GM23338 (cell line): ENCODE measurements at regions not wholly inside any gene's neighbourhood (a gene's known extent, or its start where the extent isn't known, plus 50 kb on each side); places are given as distances from the start of the nearest gene placed in this dataset.

Experiments used
- ATAC-seq: fragments of 200-7000 bp; cut with Tn5 transposase; 3 replicates; pipeline ENCODE4 v1.9.1; 2020
- DNase-seq: peaks from one replicate; pipeline ENCODE4 v3.0.0-alpha.2; 2015; ENCODE audit warnings: low spot score
- H2AFZ ChIP-seq: fragments of 200-600 bp; sonication (generic); 2 replicates; pipeline ENCODE4 v1.8.0; 2016; ENCODE audit warnings: antibody characterized with exemption, mild to moderate bottlenecking, moderate library complexity
- H3F3A ChIP-seq: fragments of 200-600 bp; sonication (generic); replicated peaks from 2 replicates; pipeline ENCODE4 v1.8.0; 2017; ENCODE audit warnings: antibody characterized with exemption, mixed run types, low read depth
- H3K27ac ChIP-seq: fragments of 200-600 bp; sonication (generic); 2 replicates; pipeline ENCODE4 v1.6.1; 2016; ENCODE audit warnings: low read depth
- H3K27me3 ChIP-seq: fragments of 200-600 bp; sonication (generic); 2 replicates; pipeline ENCODE4 v1.8.0; 2016; ENCODE audit warnings: mild to moderate bottlenecking, mixed run types, moderate library complexity; ENCODE audit not compliant: insufficient read depth
- H3K36me3 ChIP-seq: fragments of 200-600 bp; sonication (generic); 2 replicates; pipeline ENCODE4 v1.8.0; 2016; ENCODE audit warnings: mild to moderate bottlenecking; ENCODE audit not compliant: insufficient read depth
- H3K4me1 ChIP-seq: fragments of 200-600 bp; sonication (generic); 2 replicates; pipeline ENCODE4 v1.8.0; 2016; ENCODE audit warnings: mild to moderate bottlenecking, moderate library complexity; ENCODE audit not compliant: insufficient read depth
- H3K4me2 ChIP-seq: fragments of 200-600 bp; sonication (generic); 2 replicates; pipeline ENCODE4 v1.7.1; 2017; ENCODE audit warnings: mixed run types
- H3K4me3 ChIP-seq: fragments of 200-600 bp; sonication (generic); 2 replicates; pipeline ENCODE4 v1.6.1; 2016; ENCODE audit warnings: mixed run types
- H3K79me2 ChIP-seq: fragments of 200-600 bp; sonication (generic); replicated peaks from 2 replicates; pipeline ENCODE4 v1.8.0; 2017; ENCODE audit warnings: mild to moderate bottlenecking; ENCODE audit not compliant: insufficient read depth
- H3K9me2 ChIP-seq: fragments of 200-600 bp; sonication (generic); 2 replicates; pipeline ENCODE4 v1.8.0; 2017; ENCODE audit not compliant: insufficient read depth
- H4K20me1 ChIP-seq: fragments of 200-600 bp; sonication (generic); replicated peaks from 2 replicates; pipeline ENCODE4 v1.8.0; 2017; ENCODE audit warnings: mild to moderate bottlenecking; ENCODE audit not compliant: insufficient read depth
- H3K27ac Mint-ChIP-seq: 2 replicates; pipeline ENCODE4 v1.8.0; 2020; ENCODE audit warnings: inconsistent platforms, mild to moderate bottlenecking, moderate library complexity, mixed read lengths
- H3K27me3 Mint-ChIP-seq: 3 replicates; pipeline ENCODE4 v1.8.0; 2022; ENCODE audit warnings: low read depth, mild to moderate bottlenecking, moderate library complexity, mixed read lengths, inconsistent platforms; ENCODE audit not compliant: insufficient read depth, poor library complexity
- H3K36me3 Mint-ChIP-seq: 3 replicates; pipeline ENCODE4 v1.8.0; 2021; ENCODE audit warnings: low read depth, mild to moderate bottlenecking, inconsistent platforms, moderate library complexity, mixed read lengths
- H3K4me1 Mint-ChIP-seq: 3 replicates; pipeline ENCODE4 v1.8.0; 2020; ENCODE audit warnings: mild to moderate bottlenecking, inconsistent platforms, mixed read lengths
- H3K4me3 Mint-ChIP-seq: 3 replicates; pipeline ENCODE4 v1.8.0; 2021; ENCODE audit warnings: moderate library complexity, mild to moderate bottlenecking, inconsistent platforms, mixed read lengths
- H3K9me3 Mint-ChIP-seq: 3 replicates; pipeline ENCODE4 v1.8.0; 2020; ENCODE audit warnings: moderate library complexity, mild to moderate bottlenecking, inconsistent platforms, mixed read lengths
- CTCF ChIP-seq, 2 experiments: fragments of 200-600 bp in 1 of 2; sonication (generic) in 1 of 2; conservative IDR thresholded peaks; 2 replicates each; pipeline versions ENCODE4 v1.5.1 to v1.6.1; 2016 to 2017; ENCODE audit warnings: antibody characterized with exemption in 2 of 2, low read depth in 2 of 2, mild to moderate bottlenecking in 2 of 2, moderate library complexity in 1 of 2
- ETS1 ChIP-seq: IDR thresholded peaks from 2 replicates; pipeline ENCODE4 v1.6.1; 2016; ENCODE audit warnings: antibody characterized with exemption
- EZH2phosphoT487 ChIP-seq: fragments of 200-600 bp; sonication (generic); IDR thresholded peaks from one replicate; pipeline ENCODE4 v1.8.1; 2018; ENCODE audit warnings: antibody characterized with exemption; ENCODE audit not compliant: unreplicated experiment
- JUNB ChIP-seq: IDR thresholded peaks from one replicate; pipeline ENCODE4 v1.6.1; 2016; ENCODE audit warnings: antibody characterized with exemption; ENCODE audit not compliant: unreplicated experiment
- NANOG ChIP-seq: IDR thresholded peaks from 2 replicates; pipeline ENCODE4 v1.6.1; 2016; ENCODE audit warnings: antibody characterized with exemption, borderline replicate concordance
- POLR2AphosphoS5 ChIP-seq: IDR thresholded peaks from 2 replicates; pipeline ENCODE4 v1.6.1; 2016; ENCODE audit warnings: antibody characterized with exemption, low read depth
- REST ChIP-seq: IDR thresholded peaks from one replicate; pipeline ENCODE4 v1.6.1; 2018; ENCODE audit warnings: antibody characterized with exemption; ENCODE audit not compliant: unreplicated experiment
- STAT1 ChIP-seq: IDR thresholded peaks from one replicate; pipeline ENCODE4 v1.6.1; 2016; ENCODE audit warnings: antibody characterized with exemption; ENCODE audit not compliant: unreplicated experiment
- ZNF114 ChIP-seq: fragments of 250-450 bp; sonication (Bioruptor Pico); IDR thresholded peaks from 2 replicates; pipeline ENCODE4 v1.5.0; 2020; ENCODE audit warnings: mild to moderate bottlenecking, moderate library complexity
- ZNF331 ChIP-seq: fragments of 250-450 bp; sonication (Bioruptor Pico); IDR thresholded peaks from 2 replicates; pipeline ENCODE4 v1.5.0; 2020; ENCODE audit warnings: low read depth, mild to moderate bottlenecking, moderate library complexity

- ATAC-seq: no peak
- H2AFZ ChIP-seq: no peak overlapping the region
- H3K4me1 Mint-ChIP-seq: 0 out of 3 replicates have a peak, but pooled peaks cover 4% of the 10 kb centered on the region
- peaks cover 3% of the 10 kb centered on the region for H3K27me3 Mint-ChIP-seq
- TF ChIP-seq REST (no peak), STAT1 (no peak)
- no peaks in the 10 kb centered on the region for H3K9me3 Mint-ChIP-seq
- no peak overlapping the region for H3K4me3 Mint-ChIP-seq
- H3K4me3 ChIP-seq: no peak overlapping the region
- no peaks in the 10 kb centered on the region for H3F3A ChIP-seq
- H3K4me2 ChIP-seq: no peak overlapping the region
- no peaks in the 10 kb centered on the region for H3K27me3 ChIP-seq
- no peaks in the 10 kb centered on the region for H3K79me2 ChIP-seq
- H3K36me3 Mint-ChIP-seq: no peaks in the 10 kb centered on the region
- no peaks in the 10 kb centered on the region for H3K36me3 ChIP-seq
- no peaks in the 10 kb centered on the region for H4K20me1 ChIP-seq
- no peak overlapping the region for H3K27ac Mint-ChIP-seq
- no peak overlapping the region for H3K27ac ChIP-seq
- no peaks in the 10 kb centered on the region; the same call in 1 of the 2 replicates for H3K9me2 ChIP-seq
- no peak for DNase-seq
- H3K4me1 ChIP-seq: no peaks in the 10 kb centered on the region
These were observed 125.9 kb downstream of the EDN1 start for GRCh38 chr6:12415980-12416598.

- Mint-ChIP-seq H3K9me3 (no peaks in the 10 kb centered on the region), H3K27ac (no peak overlapping the region), H3K27me3 (no peaks in the 10 kb centered on the region), H3K4me1 (0 out of 3 replicates have a peak, but pooled peaks cover 4% of the 10 kb centered on the region), H3K4me3 (no peak overlapping the region), H3K36me3 (no peaks in the 10 kb centered on the region)
- no peaks in the 10 kb centered on the region for H3K4me1 ChIP-seq
- DNase-seq: no peak
- no peaks in the 10 kb centered on the region for H3K79me2 ChIP-seq
- ATAC-seq: no peak
- no peak overlapping the region for H3K4me2 ChIP-seq
- no peaks in the 10 kb centered on the region for H3K36me3 ChIP-seq
- no peak overlapping the region for H3K4me3 ChIP-seq
- no peaks in the 10 kb centered on the region for H3K27me3 ChIP-seq
- no peak overlapping the region for H3K27ac ChIP-seq
- H2AFZ ChIP-seq: no peak overlapping the region
- H4K20me1 ChIP-seq: no peaks in the 10 kb centered on the region
- H3F3A ChIP-seq: no peaks in the 10 kb centered on the region
- no peaks in the 10 kb centered on the region; the same call in 1 of the 2 replicates for H3K9me2 ChIP-seq
- TF ChIP-seq ETS1 (no peak), STAT1 (no peak), CTCF (conservative IDR thresholded peaks at IDR 0.05; ENCODE audit: low read depth in 2 of 2) (no peak), ZNF331 (CRISPR knock-in tag) (no peak), JUNB (no peak), REST (no peak), EZH2phosphoT487 (no peak), ZNF114 (CRISPR knock-in tag) (no peak), POLR2AphosphoS5 (no peak), NANOG (no peak)
These were observed 127.0 kb downstream of the EDN1 start for GRCh38 chr6:12417191-12417590.
